ENCODE measurements at regions not wholly inside any gene's neighbourhood (a gene's known extent, or its start where the extent isn't known, plus 50 kb on each side); places are given as distances from the start of the nearest gene placed in this dataset.

- no peaks in the 10 kb centered on the region for H3K36me3 ChIP-seq (replicated peaks in 1 of 2; ENCODE audit: control insufficient read depth in 1 of 2, insufficient read depth in 2 of 2, low read length in 2 of 2)
- H3K79me2 ChIP-seq (ENCODE audit: insufficient read depth, low read length): no peaks in the 10 kb centered on the region
- intact Hi-C loops (cut with micrococcal nuclease): no loop called here
- no peak overlapping the region for H2AFZ ChIP-seq (ENCODE audit: insufficient read depth, low read depth, low read length, poor library complexity, severe bottlenecking)
- no peaks in the 10 kb centered on the region for H3K9me3 ChIP-seq (replicated peaks in 1 of 2; ENCODE audit: control insufficient read depth in 1 of 2, insufficient read depth in 1 of 2, low read length in 2 of 2)
- H3K4me3 Mint-ChIP-seq: peak overlapping the region in 1 of 2 donors; percentile 20
- no peaks in the 10 kb centered on the region for H4K20me1 ChIP-seq (ENCODE audit: insufficient read depth, low read length)
- no peaks in the 10 kb centered on the region for H3K9me3 Mint-ChIP-seq
- H3K4me2 ChIP-seq (replicated peaks; ENCODE audit: extremely low read depth, low read length, poor library complexity, severe bottlenecking): no peak overlapping the region
- no peaks in the 10 kb centered on the region for H3K27me3 ChIP-seq (ENCODE audit: control insufficient read depth in 2 of 2, insufficient read depth in 2 of 2, low read length in 2 of 2)
- no peak for TF ChIP-seq CTCF (IDR thresholded peaks at IDR 0.05)
- no peak overlapping the region for H3K27ac Mint-ChIP-seq
- DNase-seq: no peak
- peaks cover 0 to 3% (median 3%) of the 10 kb centered on the region in 3 donors for H3K27me3 Mint-ChIP-seq (ENCODE audit: low read depth in 3 of 3)
- H3K4me3 ChIP-seq (replicated peaks in 1 of 3; ENCODE audit: low read depth in 2 of 3, low read length in 3 of 3): no peak overlapping the region
- no peaks in the 10 kb centered on the region for H3K36me3 Mint-ChIP-seq
- no peaks in the 10 kb centered on the region for H3K4me1 ChIP-seq (ENCODE audit: control insufficient read depth in 1 of 2, insufficient read depth in 2 of 2, low read length in 2 of 2)
- no peak overlapping the region for H3K9ac ChIP-seq (ENCODE audit: insufficient read depth, low read length, poor library complexity, severe bottlenecking)
- no peak overlapping the region for H3K27ac ChIP-seq (ENCODE audit: low read depth in 1 of 2, low read length in 2 of 2)
- no CpG with 5 or more reads among the region's 4 CpGs for WGBS (ENCODE audit: insufficient coverage)
- H3K4me1 Mint-ChIP-seq: peaks cover 6% of the 10 kb centered on the region
Measured at GRCh38 chr4:104879367-104879766, 267.3 kb upstream of the TET2 start.

- H3K9ac ChIP-seq (ENCODE audit: insufficient read depth, low read length, poor library complexity, severe bottlenecking): no peak overlapping the region
- H3K4me1 Mint-ChIP-seq: peaks cover 6% of the 10 kb centered on the region
- H3K27me3 Mint-ChIP-seq (ENCODE audit: low read depth in 3 of 3): peaks cover 0 to 3% (median 3%) of the 10 kb centered on the region in 3 donors
- no peak overlapping the region for H3K4me3 Mint-ChIP-seq
- H3K27me3 ChIP-seq (ENCODE audit: control insufficient read depth in 2 of 2, insufficient read depth in 2 of 2, low read length in 2 of 2): no peaks in the 10 kb centered on the region
- WGBS (ENCODE audit: insufficient coverage): no CpG with 5 or more reads among the region's 2 CpGs
- no peaks in the 10 kb centered on the region for H3K4me1 ChIP-seq (ENCODE audit: control insufficient read depth in 1 of 2, insufficient read depth in 2 of 2, low read length in 2 of 2)
- H3K4me3 ChIP-seq (replicated peaks in 1 of 3; ENCODE audit: low read depth in 2 of 3, low read length in 3 of 3): no peak overlapping the region
- no peak overlapping the region for H2AFZ ChIP-seq (ENCODE audit: insufficient read depth, low read depth, low read length, poor library complexity, severe bottlenecking)
- H4K20me1 ChIP-seq (ENCODE audit: insufficient read depth, low read length): no peaks in the 10 kb centered on the region
- H3K4me2 ChIP-seq (replicated peaks; ENCODE audit: extremely low read depth, low read length, poor library complexity, severe bottlenecking): no peak overlapping the region
- H3K27ac Mint-ChIP-seq: no peak overlapping the region
- no peak overlapping the region for H3K27ac ChIP-seq (ENCODE audit: low read depth in 1 of 2, low read length in 2 of 2)
- no peak for DNase-seq
- TF ChIP-seq CTCF (IDR thresholded peaks at IDR 0.05): no peak
- no peaks in the 10 kb centered on the region for H3K36me3 ChIP-seq (replicated peaks in 1 of 2; ENCODE audit: control insufficient read depth in 1 of 2, insufficient read depth in 2 of 2, low read length in 2 of 2)
- H3K36me3 Mint-ChIP-seq: no peaks in the 10 kb centered on the region
- no peaks in the 10 kb centered on the region for H3K79me2 ChIP-seq (ENCODE audit: insufficient read depth, low read length)
- no peaks in the 10 kb centered on the region for H3K9me3 Mint-ChIP-seq
- H3K9me3 ChIP-seq (replicated peaks in 1 of 2; ENCODE audit: control insufficient read depth in 1 of 2, insufficient read depth in 1 of 2, low read length in 2 of 2): no peaks in the 10 kb centered on the region
- intact Hi-C loops (cut with micrococcal nuclease): no loop called here
Measured at GRCh38 chr4:104879854-104880253, 266.8 kb upstream of the TET2 start.
